ENCODE measurements at regions not wholly inside any gene's neighbourhood (a gene's known extent, or its start where the extent isn't known, plus 50 kb on each side); places are given as distances from the start of the nearest gene placed in this dataset.

- intact Hi-C loops (cut with DNase I; ENCODE audit: low total_unique reads) = no loop called here
- Histone ChIP-seq H3K9me3 (no peaks in the 10 kb centered on the region), H3K36me3 (no peaks in the 10 kb centered on the region), H3K4me1 (no peaks in the 10 kb centered on the region), H3K27ac (no peak overlapping the region), H3K27me3 (no peaks in the 10 kb centered on the region), H3K4me3 (no peak overlapping the region)
- DNase-seq = no peak
- TF ChIP-seq CTCF (IDR thresholded peaks at IDR 0.05) = no peak
These were observed 452.2 kb upstream of the SORCS1 start for GRCh38 chr10:107616463-107617410.

- Histone ChIP-seq H3K27me3 (no peaks in the 10 kb centered on the region), H3K27ac (no peak overlapping the region), H3K4me3 (no peak overlapping the region), H3K9me3 (no peaks in the 10 kb centered on the region), H3K4me1 (no peaks in the 10 kb centered on the region), H3K36me3 (no peaks in the 10 kb centered on the region)
- TF ChIP-seq CTCF (IDR thresholded peaks at IDR 0.05) = no peak
- no peak for DNase-seq
- intact Hi-C loops (cut with DNase I; ENCODE audit: low total_unique reads) = no loop called here
These were observed 451.5 kb upstream of the SORCS1 start for GRCh38 chr10:107616031-107616430.

- Histone ChIP-seq H3K27ac (no peak overlapping the region), H3K9me3 (no peaks in the 10 kb centered on the region), H3K4me3 (no peak overlapping the region), H3K36me3 (no peaks in the 10 kb centered on the region), H3K27me3 (no peaks in the 10 kb centered on the region), H3K4me1 (no peaks in the 10 kb centered on the region)
- no peak for DNase-seq
- TF ChIP-seq CTCF (IDR thresholded peaks at IDR 0.05) = no peak
- intact Hi-C loops (cut with DNase I; ENCODE audit: low total_unique reads) = no loop called here
These were observed 450.6 kb upstream of the SORCS1 start for GRCh38 chr10:107614939-107615685.

GRCh38 chr10:107611115-107611514, 446.6 kb upstream of the SORCS1 start:
- Histone ChIP-seq H3K4me1 (no peaks in the 10 kb centered on the region), H3K9me3 (no peaks in the 10 kb centered on the region), H3K4me3 (no peak overlapping the region), H3K27ac (no peak overlapping the region), H3K36me3 (no peaks in the 10 kb centered on the region), H3K27me3 (no peaks in the 10 kb centered on the region)
- intact Hi-C loops (cut with DNase I; ENCODE audit: low total_unique reads) = no loop called here
- no peak for TF ChIP-seq CTCF (IDR thresholded peaks at IDR 0.05)
- no peak for DNase-seq

- TF ChIP-seq CTCF (IDR thresholded peaks at IDR 0.05) = no peak
- Histone ChIP-seq H3K27me3 (no peaks in the 10 kb centered on the region), H3K36me3 (no peaks in the 10 kb centered on the region), H3K9me3 (peaks cover 0 to 7% (median 0%) of the 10 kb centered on the region in 3 donors), H3K4me3 (no peak overlapping the region), H3K4me1 (no peaks in the 10 kb centered on the region), H3K27ac (no peak overlapping the region)
- intact Hi-C loops (cut with DNase I; ENCODE audit: low total_unique reads) = no loop called here
- no peak for DNase-seq
These were observed 424.6 kb upstream of the SORCS1 start for GRCh38 chr10:107589081-107589480.
